Cortex of kidney (tissue), 1 donor: ENCODE measurements at regions not wholly inside any gene's neighbourhood (a gene's known extent, or its start where the extent isn't known, plus 50 kb on each side); places are given as distances from the start of the nearest gene placed in this dataset.

Experiments
- DNase-seq: peaks from one replicate; lab custom pipeline; 2025; lab: John Stamatoyannopoulos, UW

DNA sequence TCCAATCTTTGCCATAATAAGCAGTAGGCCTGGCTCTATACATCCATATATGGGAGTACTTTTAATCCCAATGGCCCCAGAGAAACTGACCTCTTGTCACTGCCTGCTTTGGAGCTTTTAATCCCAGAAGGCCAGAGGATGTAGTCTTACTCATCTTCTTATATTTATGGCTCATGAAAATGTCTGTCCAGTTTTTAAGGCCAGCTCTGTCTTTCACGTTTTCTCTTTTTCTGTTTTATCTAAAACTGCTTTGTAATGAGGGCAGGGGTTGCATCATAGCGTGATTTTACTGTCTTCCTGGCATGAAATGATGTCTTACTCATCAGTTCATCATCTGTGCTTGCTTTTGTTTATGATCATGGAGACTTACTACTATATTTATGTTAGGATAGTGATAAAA is 1094.9 kb downstream of the MAT2B start:
- no peak for DNase-seq

DNA sequence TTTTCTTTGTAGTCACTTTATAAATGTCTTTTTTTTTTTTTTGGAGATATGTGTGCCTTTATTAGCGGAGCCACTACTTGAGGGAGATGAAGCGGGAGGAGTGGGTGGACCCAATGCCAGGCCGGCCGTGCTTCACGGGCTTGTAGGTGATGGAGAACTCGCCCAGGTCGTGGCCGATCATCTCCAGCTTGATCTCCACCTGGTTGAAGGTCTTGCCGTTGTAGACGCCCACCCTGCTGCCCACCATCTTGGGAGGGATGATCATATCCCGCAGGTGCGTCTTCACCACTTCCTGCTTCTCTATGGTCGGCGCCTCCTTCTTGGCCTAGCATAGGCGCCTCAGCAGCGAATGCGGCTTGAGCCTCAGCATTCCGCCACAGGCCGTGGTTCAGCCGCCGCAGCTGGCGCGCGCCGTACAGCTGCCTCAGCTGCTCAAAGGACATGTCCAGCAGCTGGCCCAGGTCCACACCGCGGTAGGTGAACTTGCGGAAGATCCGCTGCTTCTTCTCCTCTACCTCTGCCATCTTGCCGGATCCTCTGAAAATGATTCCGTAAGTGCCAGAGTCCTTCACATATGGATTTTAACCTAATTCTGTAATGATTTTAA is 1095.6 kb downstream of the MAT2B start:
- no peak for DNase-seq

- no peak for DNase-seq
Observed at GRCh38 chr5:164608507-164608906, 1103.1 kb downstream of the MAT2B start.

- no peak for DNase-seq
Observed at GRCh38 chr5:164610374-164610773, 1105.0 kb downstream of the MAT2B start.

- no peak for DNase-seq
Observed at GRCh38 chr5:164614707-164615106, 1109.3 kb downstream of the MAT2B start.

- DNase-seq, result no peak
Observed at GRCh38 chr5:164617290-164617689, 1111.9 kb downstream of the MAT2B start.

DNA sequence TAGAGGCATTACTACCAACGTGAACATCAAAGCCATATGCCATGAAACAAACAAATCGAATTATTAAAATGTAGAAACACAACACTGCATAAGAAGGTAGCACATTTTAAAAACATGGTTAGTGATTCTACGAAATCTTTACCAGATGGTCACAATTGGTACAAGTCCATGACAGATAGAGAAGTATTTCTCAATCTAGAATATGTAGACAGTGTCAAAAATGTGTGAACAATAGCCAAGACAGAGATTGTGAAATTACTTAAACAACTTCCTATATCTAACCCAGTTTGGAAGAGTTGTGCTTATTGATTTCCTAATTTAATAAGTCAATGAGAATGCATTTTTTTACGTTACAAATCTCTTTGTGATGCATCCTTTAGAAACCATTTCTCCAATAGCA is 1121.6 kb downstream of the MAT2B start:
- no peak for DNase-seq

DNA sequence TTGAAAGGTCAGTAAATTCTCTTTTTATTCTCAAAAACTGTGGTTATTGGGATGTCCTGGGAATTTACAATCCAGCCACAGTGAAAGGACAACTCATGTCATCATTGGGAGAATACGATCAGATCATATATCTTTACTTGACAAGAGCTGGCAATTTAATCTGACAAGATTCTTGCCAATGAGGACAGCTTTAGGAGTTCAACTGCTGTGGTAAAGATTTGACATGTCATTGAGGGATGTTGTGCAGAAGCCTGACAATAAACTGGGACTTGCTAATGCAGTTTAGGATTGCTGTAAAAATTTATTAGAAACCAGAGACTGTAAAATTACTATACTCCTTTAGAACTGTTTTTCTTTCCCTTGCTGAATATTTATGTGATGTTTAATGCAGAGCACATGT is 1131.0 kb downstream of the MAT2B start:
- no peak for DNase-seq

DNA sequence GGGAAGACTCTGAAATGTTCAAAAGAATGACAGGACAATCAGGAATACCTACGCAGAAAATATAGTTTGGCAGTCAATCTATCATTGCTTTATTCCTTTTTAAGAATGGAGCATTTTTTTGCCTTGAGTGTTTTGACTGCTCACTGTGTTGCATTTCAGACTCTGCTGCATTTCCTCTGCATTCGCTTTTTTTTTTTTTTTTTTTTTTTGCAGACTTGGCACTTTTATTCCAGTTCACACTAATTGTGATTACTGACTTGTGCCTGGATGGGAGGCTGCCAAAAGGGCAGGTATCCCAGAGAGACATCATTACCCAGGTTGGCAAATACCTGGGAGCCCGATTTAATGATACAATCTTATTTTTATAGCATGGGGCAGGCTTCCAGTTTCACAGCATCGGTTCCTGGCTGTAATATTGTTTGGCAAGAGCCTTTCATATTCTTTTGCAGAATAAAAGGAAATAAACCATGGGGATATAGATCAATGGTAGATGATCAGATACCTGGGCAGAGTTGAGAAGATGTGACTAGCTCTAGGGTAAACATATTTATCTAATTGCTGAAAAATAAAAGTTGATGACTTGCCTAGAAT is 1132.6 kb downstream of the MAT2B start:
- no peak for DNase-seq

DNA sequence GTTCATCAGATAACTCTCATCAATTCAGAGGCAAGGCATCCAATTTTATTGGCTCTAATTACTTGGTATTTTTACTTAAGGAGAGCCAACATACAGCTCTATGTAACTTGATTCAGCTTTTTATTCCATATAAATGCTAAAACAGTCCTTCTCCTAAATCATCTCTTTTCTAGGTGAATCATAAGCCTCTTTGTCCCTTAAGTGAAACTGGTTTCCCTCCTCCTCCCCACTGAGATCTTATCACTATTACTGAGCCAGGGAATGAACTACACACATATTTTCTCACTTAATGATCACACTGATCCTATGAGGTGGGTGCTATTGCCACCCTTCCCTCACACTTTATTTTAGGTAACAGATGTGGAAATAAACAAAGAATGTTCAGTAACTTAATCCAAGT is 1143.8 kb downstream of the MAT2B start:
- no peak for DNase-seq

DNA sequence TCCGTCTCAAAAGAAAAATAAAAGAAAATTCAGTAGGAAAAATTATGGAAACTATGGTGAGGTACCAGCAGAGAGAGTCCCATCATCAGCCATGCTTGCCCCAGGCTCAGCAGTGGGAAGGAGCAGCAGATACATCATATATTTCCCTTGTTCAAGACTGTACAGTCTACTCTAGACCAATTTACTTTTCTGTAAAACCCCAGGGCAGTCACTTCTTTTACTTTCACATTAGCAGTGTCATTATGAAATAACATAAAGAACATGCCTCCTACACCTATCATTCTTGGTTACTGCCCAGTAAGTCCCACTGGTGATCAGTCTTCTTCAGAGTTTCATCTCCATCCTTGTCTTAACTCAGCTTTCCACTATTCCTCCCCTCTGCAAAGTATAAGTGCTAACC is 1145.0 kb downstream of the MAT2B start:
- DNase-seq, result no peak

- DNase-seq, result no peak
Observed at GRCh38 chr5:164651546-164652275, 1146.3 kb downstream of the MAT2B start.

DNA sequence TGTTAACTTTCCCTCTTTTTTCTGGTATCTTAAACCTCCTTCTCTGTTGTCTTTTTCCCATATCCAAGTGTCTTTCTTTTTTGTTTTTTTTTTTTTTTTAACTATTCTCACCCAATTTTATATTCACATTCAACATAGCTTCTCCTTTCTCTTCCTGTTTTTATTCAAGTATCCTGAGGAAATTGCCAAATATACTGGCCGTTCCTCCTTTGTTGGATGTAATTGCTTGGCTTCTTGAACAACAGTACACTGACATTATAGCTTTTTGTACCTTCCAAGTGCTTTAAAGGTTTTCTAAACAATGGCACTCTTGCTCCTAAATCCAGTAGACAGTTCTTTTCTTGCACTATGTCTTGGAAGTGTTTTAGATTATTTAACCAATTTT is 1146.8 kb downstream of the MAT2B start:
- DNase-seq, result no peak

DNA sequence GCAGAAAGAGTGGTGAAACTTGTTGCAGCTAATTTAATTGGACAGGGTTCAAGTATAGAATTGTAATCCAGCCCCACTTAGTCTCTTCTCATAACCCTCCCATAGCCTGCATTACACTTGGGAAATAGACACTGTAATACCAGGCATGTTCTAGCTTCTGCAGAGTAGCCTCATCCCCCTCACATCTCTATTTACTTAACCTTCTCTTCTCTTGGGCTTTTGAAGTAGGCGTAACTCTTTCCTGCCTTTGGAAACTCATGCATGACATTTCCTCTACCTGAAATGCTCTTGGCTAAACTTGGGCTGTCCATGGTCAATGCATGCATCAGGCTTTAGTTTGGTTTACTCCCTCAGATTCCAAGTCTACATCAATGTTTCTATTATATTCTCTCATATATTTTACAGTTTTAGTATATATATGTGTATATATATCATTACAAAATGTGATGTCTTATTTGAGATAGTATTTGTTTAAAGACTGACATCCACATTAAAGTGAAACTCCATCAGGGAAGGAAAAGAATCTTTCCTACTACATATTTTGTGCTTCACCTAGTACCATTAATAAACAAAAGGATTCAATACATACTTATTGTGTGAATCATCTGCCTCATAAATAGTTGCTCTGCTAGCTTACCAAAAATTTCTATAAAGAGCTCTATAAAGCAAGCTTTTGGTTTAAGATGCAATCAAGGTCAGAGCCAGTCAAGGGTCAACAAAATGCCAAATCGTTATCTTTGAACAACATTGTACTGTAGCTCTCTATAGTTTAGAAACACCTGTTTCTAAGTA is 1158.0 kb downstream of the MAT2B start:
- DNase-seq, result no peak

- no peak for DNase-seq
Observed at GRCh38 chr5:164671640-164672039, 1166.2 kb downstream of the MAT2B start.

GRCh38 chr5:164672205-164672604 is 1166.8 kb downstream of the MAT2B start:
- no peak for DNase-seq

GRCh38 chr5:164672931-164673694 is 1167.7 kb downstream of the MAT2B start:
- no peak for DNase-seq

GRCh38 chr5:164679461-164679860 is 1174.0 kb downstream of the MAT2B start:
- DNase-seq, result no peak

GRCh38 chr5:164680216-164680615 is 1174.8 kb downstream of the MAT2B start:
- no peak for DNase-seq

GRCh38 chr5:164680812-164681520 is 1175.5 kb downstream of the MAT2B start:
- DNase-seq, result no peak

DNA sequence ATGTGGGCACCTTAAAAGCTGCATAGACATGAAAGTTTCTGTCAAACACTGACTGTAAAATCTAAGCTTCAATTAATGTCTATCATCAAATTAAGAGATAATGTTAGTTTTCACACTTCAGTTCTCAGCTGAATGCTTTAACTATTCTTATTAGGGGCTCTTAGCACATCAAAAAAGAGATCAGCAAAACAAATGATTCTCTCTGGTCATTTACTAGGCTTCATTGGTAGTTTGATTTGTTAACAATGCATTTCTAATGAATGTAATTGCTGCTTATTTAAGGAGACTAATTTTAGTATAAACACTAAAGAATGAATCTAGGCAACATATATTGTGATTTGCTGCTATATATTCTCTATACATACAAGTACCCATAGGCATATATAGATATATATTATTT is 1182.0 kb downstream of the MAT2B start:
- no peak for DNase-seq
